NT2/D1 (cell line): ENCODE measurements at regions not wholly inside any gene's neighbourhood (a gene's known extent, or its start where the extent isn't known, plus 50 kb on each side); places are given as distances from the start of the nearest gene placed in this dataset.

Source experiments
- YY1 ChIP-seq: IDR thresholded peaks from 2 replicates; pipeline ENCODE4 v1.6.1; 2011; ENCODE audit not compliant: insufficient read length, insufficient read depth
- ZNF274 ChIP-seq: IDR thresholded peaks from 2 replicates; pipeline ENCODE4 v1.6.1; 2011; ENCODE audit warnings: mild to moderate bottlenecking, low read depth, low read length

DNA sequence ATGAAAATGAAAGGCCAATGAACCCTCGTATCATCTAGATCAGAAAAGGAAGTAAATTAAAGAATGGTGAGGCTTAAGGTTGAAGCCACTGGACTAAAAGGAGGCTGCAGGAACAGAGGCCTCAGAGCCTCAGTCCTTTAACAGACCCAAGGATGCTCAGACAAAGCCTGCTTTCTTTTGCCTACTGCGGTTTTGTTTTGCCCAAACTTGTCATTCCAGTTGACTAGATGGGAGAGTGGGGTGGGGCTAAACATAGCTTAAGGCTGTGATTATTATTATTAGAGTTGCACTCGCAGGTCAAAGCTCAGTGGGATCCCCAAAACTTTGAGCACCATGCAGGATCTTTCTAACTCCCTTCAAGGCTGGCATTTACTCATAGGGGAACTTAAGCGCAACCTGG lies 163.9 kb downstream of the RBM46 start:
- TF ChIP-seq YY1 (no peak), ZNF274 (no peak)
